ENCODE measurements at regions not wholly inside any gene's neighbourhood (a gene's known extent, or its start where the extent isn't known, plus 50 kb on each side); places are given as distances from the start of the nearest gene placed in this dataset.

DNA sequence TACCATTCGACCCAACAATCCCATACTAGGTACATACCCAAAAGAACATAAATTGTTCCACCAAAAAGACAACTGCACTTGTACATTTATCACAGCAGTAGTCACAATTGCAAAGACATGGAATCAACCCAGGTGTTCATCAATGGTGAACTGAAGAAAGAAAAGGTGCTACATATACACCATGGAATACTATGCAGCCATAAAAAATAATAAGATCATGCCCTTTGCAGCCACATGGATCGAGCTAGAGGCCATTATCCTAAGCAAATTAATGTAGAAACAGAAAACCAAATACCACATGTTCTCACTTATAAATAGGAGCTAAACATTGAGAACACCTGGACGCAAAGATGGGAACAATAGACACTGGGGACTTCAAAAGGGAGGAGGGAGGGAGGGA is 79.3 kb upstream of the NEBL start:
- no peak for DNase-seq (ENCODE audit: low spot score)

DNA sequence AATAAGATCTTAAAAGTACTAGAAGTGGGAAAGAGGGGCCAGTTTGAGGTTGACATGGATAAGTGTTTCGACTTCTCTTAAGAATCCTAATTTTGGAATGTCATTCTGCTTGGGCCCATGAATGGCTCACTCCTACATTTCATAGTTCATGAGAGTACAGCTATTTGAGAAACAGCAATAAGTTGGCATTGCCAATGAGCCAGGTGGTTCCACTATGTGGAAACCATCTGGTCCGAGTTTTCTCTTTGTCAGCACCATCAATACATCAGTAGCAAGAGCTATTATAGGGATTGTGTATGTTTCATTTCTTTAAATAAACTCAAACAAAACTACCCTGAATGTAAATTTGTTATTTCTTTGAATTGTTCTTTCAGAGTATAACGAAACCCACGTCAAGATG is 78.1 kb upstream of the NEBL start:
- no peak for DNase-seq (ENCODE audit: low spot score)

DNA sequence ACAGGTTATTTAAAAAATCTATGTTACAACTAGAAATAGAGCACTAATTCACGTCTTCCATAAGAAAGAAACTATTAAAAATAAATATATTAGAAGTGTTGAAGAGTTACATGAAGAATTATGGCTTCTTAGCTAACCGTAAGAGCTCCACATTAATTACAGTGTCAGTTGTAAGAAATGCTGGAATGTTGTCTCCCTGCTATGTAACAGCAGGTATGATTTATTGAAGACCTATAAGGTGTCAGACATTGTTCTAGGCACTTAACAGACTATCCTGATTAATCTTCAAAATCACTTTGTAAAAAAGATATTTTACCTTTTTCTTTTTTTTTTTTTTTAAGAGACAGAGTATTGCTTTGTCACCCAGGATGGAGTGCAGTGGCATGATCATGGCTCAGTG is 75.8 kb upstream of the NEBL start:
- no peak for DNase-seq (ENCODE audit: low spot score)

DNA sequence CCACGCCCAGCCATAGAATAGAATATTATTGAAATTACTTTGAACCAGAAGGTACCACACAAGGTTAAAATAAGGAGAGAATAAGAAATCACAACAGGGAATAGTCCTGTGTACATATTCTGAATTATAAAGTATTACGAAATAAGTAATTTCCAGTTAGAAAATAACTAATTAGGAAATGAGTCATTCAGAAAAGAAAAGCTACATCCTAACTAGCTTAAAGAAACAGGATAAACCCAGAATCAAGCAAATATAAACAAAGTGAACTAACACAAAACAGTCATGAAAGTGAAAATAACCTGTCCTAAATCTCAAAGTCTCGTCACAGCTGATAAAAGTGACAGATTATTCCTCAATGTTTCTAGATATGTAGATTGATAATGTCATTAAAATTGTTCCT is 74.8 kb upstream of the NEBL start:
- no peak for DNase-seq (ENCODE audit: low spot score)

DNA sequence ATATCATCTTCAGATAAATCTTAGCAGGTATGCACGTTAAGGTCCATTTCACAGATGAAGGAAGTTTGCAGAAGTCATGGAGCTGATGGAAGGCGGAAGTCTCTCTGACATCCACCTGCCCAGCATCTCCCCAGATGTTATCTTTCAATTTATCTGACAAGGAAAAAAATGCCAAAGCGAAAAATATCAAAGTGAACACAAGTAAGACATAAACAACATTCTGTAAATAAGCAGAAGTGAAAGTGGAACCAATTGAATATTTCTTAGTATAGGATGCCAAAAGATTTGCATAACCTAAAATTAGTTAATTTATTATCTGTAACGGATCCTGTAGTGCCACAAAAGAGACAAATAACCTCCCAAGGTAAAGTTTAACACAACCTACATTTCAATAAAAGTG is 73.6 kb upstream of the NEBL start:
- no peak for DNase-seq (ENCODE audit: low spot score)

DNA sequence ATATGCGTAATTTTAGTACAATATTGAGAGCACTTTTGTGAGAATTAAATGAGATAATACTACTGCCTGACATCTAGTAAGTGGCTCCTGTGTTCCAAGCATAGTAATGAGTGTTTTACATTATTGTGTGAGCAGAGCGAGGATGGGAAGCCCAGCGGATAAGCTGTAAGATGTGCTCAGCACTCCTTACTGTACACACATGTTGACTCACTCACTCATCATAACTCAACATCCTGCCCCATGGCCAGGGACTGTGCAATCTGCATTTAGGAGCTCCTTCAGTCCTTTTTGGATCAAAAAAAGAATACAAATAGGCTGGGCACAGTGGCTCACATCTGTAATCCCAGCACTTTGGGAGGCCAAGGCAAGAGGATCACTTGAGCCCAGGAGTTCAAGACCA is 72.9 kb upstream of the NEBL start:
- no peak for DNase-seq (ENCODE audit: low spot score)

DNA sequence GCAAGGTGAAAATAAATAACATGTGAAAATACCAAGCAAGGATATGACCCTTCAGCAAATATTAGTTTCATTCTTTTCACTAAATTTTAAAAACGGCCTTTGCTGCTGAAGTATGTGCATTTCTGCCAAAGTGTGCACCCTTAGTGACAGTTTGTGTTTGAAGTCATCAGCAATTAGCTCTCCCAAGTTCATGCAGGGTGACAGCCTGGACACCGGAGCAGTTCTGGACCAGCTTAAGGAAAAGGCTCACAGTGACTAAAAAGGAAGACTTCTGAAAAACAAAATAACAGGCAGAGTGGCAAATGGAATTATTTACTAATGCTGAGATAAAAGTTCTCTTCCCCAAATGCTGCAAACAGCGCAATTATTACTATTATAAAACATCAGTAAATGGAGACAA is 69.3 kb upstream of the NEBL start:
- no peak for DNase-seq (ENCODE audit: low spot score)

DNA sequence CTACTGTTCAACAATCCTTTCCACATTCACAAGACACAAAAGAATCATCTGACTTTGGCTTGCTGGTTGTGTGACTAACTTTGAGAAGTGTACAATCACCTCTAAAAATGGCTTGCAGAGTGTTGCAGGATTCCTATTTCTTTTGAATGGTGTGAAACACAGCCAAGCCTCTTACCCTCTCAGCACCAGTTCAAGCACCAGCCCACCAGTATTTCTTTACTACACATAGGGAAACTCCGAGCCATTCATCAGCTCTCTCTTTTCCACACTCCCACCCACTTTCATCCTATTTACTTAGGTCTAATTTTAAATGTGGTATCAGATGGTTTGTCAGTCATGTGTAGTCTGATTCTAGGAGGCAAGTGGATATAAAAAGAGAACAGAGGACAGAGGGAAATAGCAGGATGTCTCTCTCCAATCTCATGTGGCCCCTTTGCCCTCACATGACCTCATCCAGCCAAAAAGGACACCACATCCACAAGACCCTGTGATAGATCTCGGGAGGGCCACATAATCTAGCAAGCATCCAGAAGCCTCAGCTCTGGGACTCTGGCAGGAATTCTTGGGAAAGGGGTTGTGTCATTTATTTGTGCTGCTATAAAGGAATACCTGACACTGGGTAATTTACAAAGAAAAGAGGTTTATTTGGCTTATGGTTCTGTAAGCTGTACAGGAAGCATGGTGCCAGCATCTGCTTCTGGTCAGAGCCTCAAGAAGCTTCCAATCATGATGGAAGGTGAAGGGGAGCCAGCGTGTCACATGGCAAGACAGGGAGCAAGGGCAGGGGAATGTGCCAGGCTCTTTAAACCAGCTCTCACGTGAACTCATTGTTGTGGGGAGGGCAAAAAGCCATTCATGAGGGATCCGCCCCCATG is 66.8 kb upstream of the NEBL start:
- DNase-seq (ENCODE audit: low spot score): no peak

DNA sequence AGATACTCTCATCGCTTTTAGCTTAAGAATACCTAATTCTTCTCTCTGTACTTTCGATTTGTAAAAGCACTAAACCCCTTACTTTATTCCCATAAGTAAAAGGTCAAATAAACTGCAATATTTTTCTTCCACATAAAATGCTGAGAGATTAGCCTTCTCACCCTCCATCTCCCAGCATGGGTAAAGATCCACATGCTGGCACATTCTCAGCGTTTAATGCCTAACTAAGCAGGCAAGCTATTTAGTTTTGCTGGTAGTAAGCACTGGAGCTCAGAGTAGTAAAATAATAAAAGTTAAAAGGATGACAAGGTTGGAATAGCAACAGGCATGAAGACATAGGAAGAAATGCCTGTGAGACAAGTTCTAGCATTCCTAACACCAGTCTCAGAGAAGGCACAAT is 65.9 kb upstream of the NEBL start:
- no peak for DNase-seq (ENCODE audit: low spot score)

DNA sequence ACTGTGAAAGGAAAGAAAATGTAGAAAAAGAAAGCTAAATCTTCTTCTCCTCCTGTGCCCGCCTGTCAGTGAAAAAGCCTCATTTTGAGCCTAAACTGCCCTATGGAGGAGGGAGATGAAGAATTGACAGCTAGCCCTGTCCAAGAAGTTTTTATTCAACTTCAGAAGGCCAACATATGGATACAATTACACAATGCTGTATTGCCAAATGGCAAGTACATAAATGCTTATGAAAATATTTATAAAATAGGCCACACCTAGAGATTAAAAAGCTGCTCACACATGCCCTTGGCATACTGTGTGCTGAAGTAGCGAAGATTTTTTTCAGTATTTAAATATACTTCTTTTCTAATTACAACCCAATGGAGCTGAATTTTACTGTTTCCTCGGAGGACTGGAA is 65.1 kb upstream of the NEBL start:
- no peak for DNase-seq (ENCODE audit: low spot score)

DNA sequence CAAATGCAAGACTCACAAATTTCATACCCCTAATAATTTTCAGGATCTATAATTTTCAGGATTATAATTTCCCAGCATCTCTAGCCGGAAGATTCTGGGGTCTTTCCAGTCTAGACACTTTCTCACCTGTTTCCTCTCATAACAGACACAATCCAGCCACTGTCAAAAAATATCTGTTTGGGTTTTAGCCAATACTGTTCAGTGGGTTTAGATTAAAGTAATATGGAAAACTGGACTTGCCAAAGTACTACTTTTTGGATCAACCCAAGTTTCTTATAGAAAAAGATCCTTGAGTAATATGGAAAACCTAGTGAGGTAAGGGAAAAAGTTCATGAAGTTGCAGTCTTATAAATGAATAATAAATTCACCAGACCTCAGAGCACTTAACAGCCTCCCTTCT is 62.1 kb upstream of the NEBL start:
- no peak for DNase-seq (ENCODE audit: low spot score)

DNA sequence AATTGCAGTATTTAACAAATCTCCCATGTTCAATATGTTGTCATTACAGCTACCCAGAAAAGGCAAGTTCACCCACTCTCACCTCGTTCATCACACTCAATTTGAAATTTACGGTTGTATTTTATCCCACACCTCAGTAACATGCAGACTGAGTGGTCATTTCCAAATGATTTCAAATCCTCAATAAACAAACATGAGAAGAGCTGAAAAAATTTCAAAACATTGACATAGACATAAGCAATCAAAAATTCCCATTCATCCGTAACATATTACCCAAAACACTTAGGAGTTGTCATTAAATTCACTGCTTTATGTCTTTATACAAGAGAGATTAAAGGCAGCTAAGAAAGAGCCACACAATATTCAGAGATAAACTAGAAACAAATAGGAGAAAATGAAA is 61.7 kb upstream of the NEBL start:
- DNase-seq (ENCODE audit: low spot score): no peak

DNA sequence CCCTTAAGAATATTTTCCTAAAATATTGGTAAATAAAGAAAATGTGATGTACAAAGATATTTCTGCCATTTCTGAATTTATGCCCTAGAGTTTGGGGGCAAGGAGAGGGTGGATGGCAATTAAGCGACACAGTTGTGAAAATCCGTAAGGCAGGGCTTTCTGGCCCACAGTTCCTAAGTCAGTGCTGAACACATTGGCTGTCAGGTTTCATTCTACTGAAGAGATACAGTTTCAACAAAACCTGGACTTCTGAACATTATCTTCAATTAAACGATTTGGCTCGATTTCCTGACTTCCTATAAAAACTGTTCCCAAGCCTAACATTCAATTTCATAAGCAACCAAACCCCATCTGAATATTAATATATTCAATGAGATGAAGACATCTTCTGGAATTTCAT is 61.1 kb upstream of the NEBL start:
- DNase-seq (ENCODE audit: low spot score): no peak

DNA sequence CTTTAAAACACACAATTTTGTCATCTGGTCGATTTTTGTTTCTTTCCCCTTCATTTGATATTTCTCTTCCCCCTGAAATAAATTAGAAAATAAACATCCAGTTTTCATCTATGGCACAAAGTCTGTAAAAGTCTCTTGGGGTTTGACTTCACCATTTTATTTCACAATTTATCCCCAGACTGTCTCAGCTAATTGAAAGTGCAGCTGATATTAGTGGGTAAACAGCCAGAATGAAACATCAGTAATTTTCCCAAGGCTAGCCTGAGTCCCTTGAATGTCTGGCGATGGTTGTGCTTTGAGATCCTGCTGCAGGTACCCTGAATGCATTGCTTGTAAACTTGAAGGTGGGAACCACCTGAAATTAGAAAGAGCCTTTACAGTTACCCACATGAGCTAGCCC is 60.6 kb upstream of the NEBL start:
- no peak for DNase-seq (ENCODE audit: low spot score)

DNA sequence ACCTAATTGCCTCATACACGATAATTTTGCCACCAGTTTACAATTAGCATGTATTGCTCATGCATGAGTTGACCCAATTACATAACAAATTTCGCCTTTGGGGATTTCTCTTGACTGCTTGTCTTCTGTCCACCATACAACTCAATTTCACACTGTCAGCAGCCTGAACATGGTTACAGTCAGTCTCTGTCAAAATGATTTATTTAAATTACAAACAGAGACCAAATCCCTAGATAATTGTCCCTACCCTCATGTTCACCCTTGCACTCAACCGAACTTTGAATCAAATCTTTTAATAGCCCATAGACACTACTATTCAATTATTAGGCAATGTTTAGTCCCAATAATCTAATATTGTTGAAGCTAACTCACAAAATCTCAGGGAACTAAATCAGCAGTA is 59.7 kb upstream of the NEBL start:
- no peak for DNase-seq (ENCODE audit: low spot score)

DNA sequence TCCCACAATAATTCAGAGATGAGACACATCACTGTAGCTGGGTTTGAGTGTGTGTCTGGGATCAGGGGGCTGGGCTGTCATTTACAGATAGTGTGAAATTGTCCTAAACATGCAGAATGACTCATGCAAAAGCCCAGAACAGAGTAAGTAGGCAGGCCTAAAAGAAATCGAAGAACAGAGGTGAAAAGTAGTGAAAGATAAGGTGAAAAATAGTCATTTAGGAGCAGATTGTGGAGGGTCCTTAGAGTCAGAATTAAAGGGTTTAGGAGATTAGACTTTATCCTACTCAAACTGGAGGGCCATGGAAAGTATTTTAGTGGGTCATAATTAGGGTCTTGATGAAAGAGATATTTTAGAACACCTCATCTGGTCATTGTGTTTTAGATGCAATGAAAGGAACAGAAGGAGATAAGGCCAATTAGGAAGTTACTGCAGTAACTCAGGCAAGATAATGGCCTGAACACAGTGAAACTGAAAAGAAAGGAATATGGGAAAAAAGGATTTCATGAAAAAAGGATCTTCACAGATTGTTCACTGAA is 58.3 kb upstream of the NEBL start:
- no peak for DNase-seq (ENCODE audit: low spot score)

DNA sequence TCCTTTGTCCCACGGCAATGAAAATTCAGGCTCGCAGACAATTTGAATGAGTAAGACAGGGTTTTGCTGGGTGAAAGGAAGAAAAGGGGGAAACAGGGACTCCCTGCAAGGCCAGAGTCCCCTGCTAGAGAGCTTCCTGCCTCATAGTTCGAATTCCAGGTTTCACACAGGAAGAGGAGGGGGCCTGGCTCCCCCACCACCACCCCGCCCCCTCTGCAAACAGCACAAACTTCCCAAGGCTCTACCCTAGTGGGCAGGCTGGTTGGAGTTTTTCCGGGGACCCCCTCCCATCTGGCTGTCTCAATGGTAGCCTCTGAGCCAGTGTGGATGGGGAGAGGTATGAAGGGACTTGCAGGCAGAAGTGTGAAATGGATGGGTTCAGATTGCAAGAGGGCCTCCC is 57.4 kb upstream of the NEBL start:
- peak; percentile 82 for DNase-seq (ENCODE audit: low spot score)

DNA sequence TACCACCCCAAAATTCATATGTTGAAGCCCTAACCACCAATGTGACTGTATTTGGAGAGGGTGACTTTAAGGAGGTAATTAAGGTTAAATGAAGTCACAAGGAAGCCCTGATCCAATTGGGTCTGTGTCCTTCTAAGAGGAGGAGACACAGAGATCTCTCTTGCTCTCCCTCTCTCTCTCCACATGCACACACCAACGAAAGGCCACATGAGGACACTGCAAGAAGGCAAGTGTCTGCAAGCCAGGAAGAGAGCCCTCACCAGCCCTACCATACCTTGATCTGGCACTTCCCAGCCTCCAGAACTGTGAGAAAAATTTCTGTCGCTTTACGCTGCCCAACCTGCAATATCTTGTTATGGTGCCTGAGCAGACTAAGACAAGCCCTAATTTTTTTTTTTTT is 56.0 kb upstream of the NEBL start:
- no peak for DNase-seq (ENCODE audit: low spot score)

DNA sequence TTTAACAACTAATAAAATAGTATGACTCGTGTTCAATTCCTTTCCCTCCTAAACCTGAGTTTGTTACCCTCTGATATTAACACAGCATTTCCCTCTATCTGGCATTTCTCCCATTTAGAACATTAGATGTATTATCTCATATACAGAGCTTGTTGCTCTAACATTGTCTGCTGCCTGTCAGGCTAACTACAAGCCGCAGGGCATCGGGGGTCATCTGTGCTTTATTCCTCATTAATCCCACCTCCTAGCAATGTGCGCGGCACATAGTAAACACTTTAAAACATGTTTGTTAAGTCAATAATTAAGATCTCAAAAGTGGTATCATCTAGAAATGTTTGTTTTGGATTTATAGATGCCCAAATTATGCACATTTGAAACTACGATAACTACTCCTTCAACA is 52.9 kb upstream of the NEBL start:
- no peak for DNase-seq (ENCODE audit: low spot score)

DNA sequence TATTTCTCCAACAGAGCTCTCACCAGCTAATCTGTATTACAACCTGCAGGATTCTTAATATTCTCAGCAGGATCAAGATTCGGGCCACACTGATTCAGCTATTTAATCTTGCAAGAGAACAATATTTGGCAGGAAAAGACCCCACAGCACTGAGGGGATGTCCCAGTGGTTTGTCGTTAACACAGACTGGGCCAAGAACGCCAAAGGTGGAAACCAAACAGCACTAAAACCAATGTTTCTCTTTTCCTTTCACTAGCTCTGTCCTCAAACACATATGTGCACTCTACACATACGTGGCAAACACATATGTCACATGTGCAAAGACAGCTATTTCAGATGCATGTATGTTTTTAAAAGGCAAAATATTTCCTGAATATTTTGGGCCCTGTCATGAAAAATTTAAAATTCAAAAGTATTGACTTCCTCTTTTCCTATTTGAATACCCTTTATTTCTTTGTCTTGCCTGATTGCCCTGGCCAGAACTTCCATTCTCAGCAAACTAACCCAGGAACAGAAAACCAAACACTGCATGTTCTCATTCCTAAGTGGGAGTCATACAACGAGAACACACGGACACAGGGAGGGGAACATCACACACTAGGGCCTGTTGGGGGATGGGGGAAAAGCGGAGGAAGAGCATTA is 51.7 kb upstream of the NEBL start:
- no peak for DNase-seq (ENCODE audit: low spot score)
